Stimulated activated naive CD8-positive, alpha-beta T cell treated with anti-CD3 and anti-CD28 coated beads, Interleukin-15, Interleukin-2, amounts not matched to agents 100 U/mL and 50 U/mL, for 24 hours (primary cell): ENCODE measurements at regions not wholly inside any gene's neighbourhood (a gene's known extent, or its start where the extent isn't known, plus 50 kb on each side); places are given as distances from the start of the nearest gene placed in this dataset.

ENCODE experiments used
- ATAC-seq: fragments of 150-1000 bp; cut with Tn5 transposase; one replicate; pipeline ENCODE4 v1.10.0; 2021
- DNase-seq: peaks from one replicate; pipeline ENCODE4 v3.0.0; 2021

- no peak for DNase-seq
Observed at GRCh38 chr5:88396751-88397281, 128.2 kb upstream of the TMEM161B start.

GRCh38 chr5:88396000-88396535 is 127.4 kb upstream of the TMEM161B start:
- no peak for DNase-seq
- no peak for ATAC-seq

More at GRCh38 chr5:88396751-88397281, 128.2 kb upstream of the TMEM161B start:
- ATAC-seq: no peak

GRCh38 chr5:88395264-88395663 is 126.6 kb upstream of the TMEM161B start:
- no peak for DNase-seq
- no peak for ATAC-seq

GRCh38 chr5:88394536-88395175 is 126.0 kb upstream of the TMEM161B start:
- ATAC-seq: no peak

GRCh38 chr5:88393716-88394535 is 125.3 kb upstream of the TMEM161B start:
- DNase-seq: no peak
- no peak for ATAC-seq

More at GRCh38 chr5:88394536-88395175, 126.0 kb upstream of the TMEM161B start:
- DNase-seq: no peak

- ATAC-seq: no peak
- DNase-seq: no peak
Observed at GRCh38 chr5:88393042-88393441, 124.4 kb upstream of the TMEM161B start.

- ATAC-seq: no peak
- DNase-seq: no peak
Observed at GRCh38 chr5:88391991-88392390, 123.3 kb upstream of the TMEM161B start.

- no peak for DNase-seq
- ATAC-seq: no peak
Observed at GRCh38 chr5:88391116-88391515, 122.5 kb upstream of the TMEM161B start.

GRCh38 chr5:88390481-88390880 is 121.8 kb upstream of the TMEM161B start:
- ATAC-seq: no peak
- DNase-seq: no peak

GRCh38 chr5:88390096-88390441 is 121.4 kb upstream of the TMEM161B start:
- DNase-seq: no peak
- no peak for ATAC-seq

GRCh38 chr5:88389338-88390095 is 120.9 kb upstream of the TMEM161B start:
- DNase-seq: no peak
- no peak for ATAC-seq

GRCh38 chr5:88388476-88389337 is 120.1 kb upstream of the TMEM161B start:
- no peak for DNase-seq
- ATAC-seq: no peak

- ATAC-seq (no peak), DNase-seq (no peak)
Observed at GRCh38 chr5:88384886-88385285, 116.2 kb upstream of the TMEM161B start.

- no peak for ATAC-seq
Observed at GRCh38 chr5:88380332-88380731, 111.7 kb upstream of the TMEM161B start.

GRCh38 chr5:88377705-88378656 is 109.3 kb upstream of the TMEM161B start:
- no peak for ATAC-seq
- DNase-seq: no peak

More at GRCh38 chr5:88380332-88380731, 111.7 kb upstream of the TMEM161B start:
- DNase-seq: no peak

- DNase-seq (no peak), ATAC-seq (no peak)
Observed at GRCh38 chr5:88377240-88377639, 108.6 kb upstream of the TMEM161B start.

GRCh38 chr5:88376728-88377127 is 108.1 kb upstream of the TMEM161B start:
- DNase-seq (no peak), ATAC-seq (no peak)

- DNase-seq (no peak), ATAC-seq (no peak)
Observed at GRCh38 chr5:88374391-88374790, 105.7 kb upstream of the TMEM161B start.

GRCh38 chr5:88370824-88371223 is 102.2 kb upstream of the TMEM161B start:
- no peak for ATAC-seq
- no peak for DNase-seq

- DNase-seq: no peak
- ATAC-seq: no peak
Observed at GRCh38 chr5:88368201-88368600, 99.6 kb upstream of the TMEM161B start.
